D721Med (cell line): ENCODE measurements at regions not wholly inside any gene's neighbourhood (a gene's known extent, or its start where the extent isn't known, plus 50 kb on each side); places are given as distances from the start of the nearest gene placed in this dataset.

Source experiments
- DNase-seq: peaks from one replicate; pipeline ENCODE4 v3.0.0; 2011; ENCODE audit warnings: low spot score; ENCODE audit not compliant: insufficient read length
- FAIRE-seq: peaks from 2 replicates; lab custom pipeline; 2011; peaks lifted over from hg19 to GRCh38; lab: Jason Lieb, UNC
- CTCF ChIP-seq: IDR thresholded peaks from 2 replicates; pipeline ENCODE4 v1.5.1; 2012; ENCODE audit warnings: mild to moderate bottlenecking, control low read depth; ENCODE audit not compliant: insufficient read depth; ENCODE audit errors: missing control alignments

DNA sequence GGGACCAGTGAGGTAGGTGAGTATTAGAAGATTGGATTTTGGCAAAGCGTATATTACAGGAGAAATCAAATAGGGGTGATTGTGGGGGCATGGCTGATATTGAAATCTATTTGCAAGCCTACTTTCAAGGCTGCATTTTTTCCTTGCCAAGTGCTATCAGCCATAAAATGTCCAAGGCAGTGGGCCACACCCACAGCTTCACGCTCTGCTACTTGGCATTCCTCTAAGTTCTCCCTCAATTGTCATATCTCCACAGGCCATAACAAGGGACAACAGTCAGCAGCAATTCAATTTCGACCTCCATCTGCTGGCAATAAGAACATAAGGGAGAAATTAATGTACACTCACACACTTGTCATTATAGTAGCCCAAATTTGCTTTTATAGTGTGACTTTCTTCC lies 667.1 kb upstream of the PKN2 start:
- no peak for TF ChIP-seq CTCF

DNA sequence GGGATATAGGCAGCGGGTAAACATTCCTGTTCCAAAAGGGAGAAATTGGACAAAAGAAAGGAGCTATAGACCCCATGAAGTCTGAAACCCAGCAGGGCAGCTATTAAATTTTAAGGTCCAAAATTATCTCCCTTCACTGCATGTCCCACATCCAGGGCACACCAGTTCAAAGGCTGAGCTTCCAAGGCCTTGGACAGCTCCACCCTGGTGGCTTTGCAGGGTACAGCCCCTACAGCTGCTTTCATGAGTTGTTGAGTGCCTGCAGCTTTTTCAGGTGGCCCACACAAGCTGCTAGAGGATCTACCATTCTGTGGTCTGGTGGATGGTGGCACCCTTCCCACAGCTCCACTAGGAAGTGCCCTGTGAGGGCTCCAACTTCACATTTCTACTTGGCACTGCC lies 662.5 kb upstream of the PKN2 start:
- TF ChIP-seq CTCF = no peak
- DNase-seq = no peak
- FAIRE-seq = no peak

More for the DNA sequence above, 667.1 kb upstream of the PKN2 start:
- DNase-seq (no peak), FAIRE-seq (no peak)

GRCh38 chr1:88022516-88022915 lies 661.6 kb upstream of the PKN2 start:
- DNase-seq = no peak
- no peak for FAIRE-seq
- TF ChIP-seq CTCF = no peak

GRCh38 chr1:88029142-88029541 lies 654.9 kb upstream of the PKN2 start:
- FAIRE-seq = no peak
- DNase-seq = no peak
- no peak for TF ChIP-seq CTCF

- DNase-seq (no peak), FAIRE-seq (no peak)
- TF ChIP-seq CTCF = no peak
Observed at GRCh38 chr1:88029899-88030298, 654.2 kb upstream of the PKN2 start.

DNA sequence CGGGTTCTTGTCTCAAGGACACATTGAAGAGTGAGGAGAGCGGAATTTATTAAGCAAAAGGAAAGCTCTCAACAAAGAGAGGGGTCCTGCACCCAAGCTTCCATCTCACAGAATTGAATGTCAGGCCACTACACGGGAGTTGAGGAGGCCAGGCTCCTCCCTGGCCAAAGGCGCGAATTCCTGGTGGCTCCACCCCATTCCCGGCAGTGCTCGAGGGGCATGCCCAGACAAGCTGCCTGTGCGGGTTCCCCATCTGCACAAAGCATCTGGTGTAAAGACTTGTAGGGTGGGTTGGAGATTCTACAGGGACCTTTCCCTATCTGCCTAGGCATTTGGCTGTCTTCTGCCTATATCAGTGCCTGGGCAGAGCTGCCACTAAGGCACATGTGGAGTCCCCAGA lies 648.5 kb upstream of the PKN2 start:
- no peak for FAIRE-seq
- no peak for TF ChIP-seq CTCF
- DNase-seq = no peak

DNA sequence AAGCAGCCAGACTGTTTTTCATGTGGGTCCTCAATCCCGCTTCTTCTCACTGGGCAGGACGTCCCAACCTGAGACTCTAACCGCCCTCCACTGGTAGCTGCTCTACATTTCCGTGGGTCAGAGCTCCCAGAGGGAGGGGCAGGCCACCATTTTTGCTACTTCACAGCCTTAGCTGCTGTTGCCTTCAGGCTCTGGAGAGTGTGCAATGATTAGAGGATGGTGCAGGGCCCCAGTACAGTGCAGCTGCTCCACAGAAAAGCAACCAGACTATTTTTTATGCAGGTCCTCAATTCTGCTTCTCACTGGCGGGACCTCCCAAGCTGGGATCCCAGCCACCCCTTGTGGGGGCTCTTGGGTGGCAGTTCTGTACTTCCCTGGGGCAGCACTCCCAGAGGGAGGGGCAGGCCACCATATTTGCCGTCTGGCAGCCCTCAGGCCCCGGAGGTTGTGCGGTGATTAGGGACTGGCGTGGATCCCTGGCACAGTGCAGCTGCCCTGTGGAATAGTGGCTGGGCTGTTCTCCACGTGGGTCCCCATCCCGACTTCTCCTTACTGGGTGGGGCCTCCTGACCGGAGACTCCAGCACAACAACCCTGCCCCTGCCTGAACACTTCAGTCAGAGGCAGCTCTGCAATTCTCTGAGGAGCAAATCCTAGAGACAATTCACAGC lies 647.6 kb upstream of the PKN2 start:
- TF ChIP-seq CTCF = no peak
- FAIRE-seq (no peak), DNase-seq (no peak)
